ENCODE measurements at regions not wholly inside any gene's neighbourhood (a gene's known extent, or its start where the extent isn't known, plus 50 kb on each side); places are given as distances from the start of the nearest gene placed in this dataset.

DNA sequence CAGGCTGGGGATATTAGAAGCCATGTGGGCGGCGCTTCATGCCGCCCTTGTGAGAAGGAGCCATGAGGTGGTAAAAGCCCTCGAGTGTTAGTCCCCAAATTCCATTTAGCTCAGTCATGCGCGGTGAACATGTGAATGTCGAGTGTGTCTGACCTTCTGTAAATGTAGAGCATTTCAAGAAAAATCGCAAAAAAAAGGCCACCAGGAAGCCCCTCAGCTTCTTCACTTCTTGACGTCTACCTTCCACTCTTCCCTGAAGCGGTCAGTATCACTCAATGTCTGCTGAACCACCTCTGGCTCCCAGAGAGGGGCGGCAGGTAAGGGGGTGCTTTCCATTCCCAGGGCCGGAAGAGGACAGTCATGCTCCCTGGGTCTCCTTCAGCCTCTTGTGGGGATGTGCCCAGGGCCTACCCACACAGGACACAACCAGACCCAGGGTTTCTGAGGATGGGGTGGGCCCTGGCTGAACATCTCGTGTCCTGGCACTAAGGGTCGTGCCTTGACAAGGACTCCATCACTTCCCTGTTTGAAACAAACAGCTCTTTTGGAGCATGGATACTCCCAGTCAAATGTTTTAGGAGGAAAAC is 274.9 kb downstream of the FAM43A start:
- no peak for TF ChIP-seq CEBPB (IDR thresholded peaks at IDR 0.05)
- TF ChIP-seq EP300 (IDR thresholded peaks at IDR 0.05; ENCODE audit: borderline replicate concordance) = no peak
- no peak for TF ChIP-seq RAD21 (IDR thresholded peaks at IDR 0.05; ENCODE audit: low read depth)
- no peak for TF ChIP-seq REST (IDR thresholded peaks at IDR 0.05; ENCODE audit: low read depth)
- TF ChIP-seq, protein P1, sequence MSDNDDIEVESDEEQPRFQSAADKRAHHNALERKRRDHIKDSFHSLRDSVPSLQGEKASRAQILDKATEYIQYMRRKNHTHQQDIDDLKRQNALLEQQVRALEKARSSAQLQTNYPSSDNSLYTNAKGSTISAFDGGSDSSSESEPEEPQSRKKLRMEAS (IDR thresholded peaks at IDR 0.05) = no peak
- TF ChIP-seq TEAD4 (IDR thresholded peaks at IDR 0.05) = no peak
- TF ChIP-seq TCF12 (IDR thresholded peaks at IDR 0.05; ENCODE audit: low read depth) = no peak
- TF ChIP-seq, protein P2, sequence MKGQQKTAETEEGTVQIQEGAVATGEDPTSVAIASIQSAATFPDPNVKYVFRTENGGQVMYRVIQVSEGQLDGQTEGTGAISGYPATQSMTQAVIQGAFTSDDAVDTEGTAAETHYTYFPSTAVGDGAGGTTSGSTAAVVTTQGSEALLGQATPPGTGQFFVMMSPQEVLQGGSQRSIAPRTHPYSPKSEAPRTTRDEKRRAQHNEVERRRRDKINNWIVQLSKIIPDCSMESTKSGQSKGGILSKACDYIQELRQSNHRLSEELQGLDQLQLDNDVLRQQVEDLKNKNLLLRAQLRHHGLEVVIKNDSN (IDR thresholded peaks at IDR 0.05) = no peak
- no peak for TF ChIP-seq ZBTB7A (IDR thresholded peaks at IDR 0.05; ENCODE audit: low read depth)
- TF ChIP-seq FOXM1 (IDR thresholded peaks at IDR 0.05; ENCODE audit: borderline replicate concordance, low read depth) = no peak
- TF ChIP-seq TAF1 (IDR thresholded peaks at IDR 0.05; ENCODE audit: low read depth) = no peak
- no peak for TF ChIP-seq EGR1 (IDR thresholded peaks at IDR 0.05)
- no peak for TF ChIP-seq YY1 (IDR thresholded peaks at IDR 0.05; ENCODE audit: low read depth)
- no peak for TF ChIP-seq CREB1 (IDR thresholded peaks at IDR 0.05; ENCODE audit: low read depth)

- TF ChIP-seq, protein P1 (IDR thresholded peaks at IDR 0.05) = no peak
- TF ChIP-seq TAF1 (IDR thresholded peaks at IDR 0.05; ENCODE audit: low read depth) (no peak), TCF12 (IDR thresholded peaks at IDR 0.05; ENCODE audit: low read depth) (no peak), CREB1 (IDR thresholded peaks at IDR 0.05; ENCODE audit: low read depth) (no peak), REST (IDR thresholded peaks at IDR 0.05; ENCODE audit: low read depth) (no peak), YY1 (IDR thresholded peaks at IDR 0.05; ENCODE audit: low read depth) (no peak), CEBPB (IDR thresholded peaks at IDR 0.05) (no peak), EGR1 (IDR thresholded peaks at IDR 0.05) (no peak), ZBTB7A (IDR thresholded peaks at IDR 0.05; ENCODE audit: low read depth) (no peak), FOXM1 (IDR thresholded peaks at IDR 0.05; ENCODE audit: borderline replicate concordance, low read depth) (no peak), TEAD4 (IDR thresholded peaks at IDR 0.05) (no peak), NFIC (IDR thresholded peaks at IDR 0.05) (no peak), EP300 (IDR thresholded peaks at IDR 0.05; ENCODE audit: borderline replicate concordance) (no peak), RAD21 (IDR thresholded peaks at IDR 0.05; ENCODE audit: low read depth) (no peak)
- TF ChIP-seq, protein P2 (IDR thresholded peaks at IDR 0.05) = no peak
These were observed 275.5 kb downstream of the FAM43A start for GRCh38 chr3:194961149-194961548.

DNA sequence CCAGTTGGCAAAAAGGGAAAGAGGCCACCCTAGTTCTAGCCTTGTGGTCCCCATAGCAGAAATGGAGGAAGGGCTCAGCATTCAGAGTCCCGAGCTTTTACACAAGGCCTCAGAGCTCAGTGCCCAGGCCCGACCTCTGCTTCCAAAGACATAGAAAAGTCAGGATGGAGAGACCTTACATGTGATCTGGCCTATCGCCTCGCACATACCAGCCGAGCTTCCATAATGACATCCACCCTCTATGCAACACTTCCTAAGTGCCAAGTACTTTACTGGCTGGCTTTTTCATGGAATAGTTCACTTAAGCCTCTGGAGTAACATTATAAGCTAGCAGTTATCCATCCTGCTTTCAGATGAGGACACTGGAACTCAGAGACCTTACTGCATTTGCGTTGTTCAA is 275.9 kb downstream of the FAM43A start:
- TF ChIP-seq ZBTB7A (IDR thresholded peaks at IDR 0.05; ENCODE audit: low read depth) (no peak), EGR1 (IDR thresholded peaks at IDR 0.05) (no peak), TCF12 (IDR thresholded peaks at IDR 0.05; ENCODE audit: low read depth) (no peak), TAF1 (IDR thresholded peaks at IDR 0.05; ENCODE audit: low read depth) (no peak), TEAD4 (IDR thresholded peaks at IDR 0.05) (no peak), YY1 (IDR thresholded peaks at IDR 0.05; ENCODE audit: low read depth) (no peak), REST (IDR thresholded peaks at IDR 0.05; ENCODE audit: low read depth) (no peak), CREB1 (IDR thresholded peaks at IDR 0.05; ENCODE audit: low read depth) (no peak), RAD21 (IDR thresholded peaks at IDR 0.05; ENCODE audit: low read depth) (no peak), NFIC (IDR thresholded peaks at IDR 0.05) (no peak), FOXM1 (IDR thresholded peaks at IDR 0.05; ENCODE audit: borderline replicate concordance, low read depth) (no peak), CEBPB (IDR thresholded peaks at IDR 0.05) (no peak), EP300 (IDR thresholded peaks at IDR 0.05; ENCODE audit: borderline replicate concordance) (no peak)
- TF ChIP-seq, protein P2 (IDR thresholded peaks at IDR 0.05) = no peak
- TF ChIP-seq, protein P1 (IDR thresholded peaks at IDR 0.05) = no peak
